WTC11 (cell line): ENCODE measurements at regions not wholly inside any gene's neighbourhood (a gene's known extent, or its start where the extent isn't known, plus 50 kb on each side); places are given as distances from the start of the nearest gene placed in this dataset.

Source experiments
- ATAC-seq: fragments of 200-7000 bp; cut with Tn5 transposase; 2 replicates; pipeline ENCODE4 v1.10.0; 2021; ENCODE audit warnings: mild to moderate bottlenecking, moderate library complexity
- CTCF ChIA-PET: fragments of 300-600 bp; sonication (Branson Sonifier 250); formaldehyde crosslinking; loops from one replicate; lab custom pipeline; 2021; ENCODE audit warnings: antibody characterized with exemption; lab: Charles Lee
- POLR2A ChIA-PET: fragments of 350-600 bp; sonication (Branson Sonifier 250); formaldehyde crosslinking; loops from one replicate; lab custom pipeline; 2021; ENCODE audit warnings: antibody characterized with exemption; lab: Charles Lee
- DNase-seq: peaks from one replicate; pipeline ENCODE4 v3.0.0; 2021; ENCODE audit warnings: low spot score
- H3K27ac Mint-ChIP-seq: 2 replicates; pipeline ENCODE4 v1.8.0; 2021; ENCODE audit warnings: mixed read lengths
- H3K27me3 Mint-ChIP-seq: 2 replicates; pipeline ENCODE4 v1.8.0; 2021; ENCODE audit warnings: low read depth, mild to moderate bottlenecking, moderate library complexity, mixed read lengths
- H3K36me3 Mint-ChIP-seq: 2 replicates; pipeline ENCODE4 v1.8.0; 2021; ENCODE audit warnings: mixed read lengths
- H3K4me1 Mint-ChIP-seq: 2 replicates; pipeline ENCODE4 v1.8.0; 2022; ENCODE audit warnings: mixed read lengths
- H3K4me3 Mint-ChIP-seq: 2 replicates; pipeline ENCODE4 v1.8.0; 2021; ENCODE audit warnings: mild to moderate bottlenecking, moderate library complexity, mixed read lengths
- H3K9me3 Mint-ChIP-seq: 2 replicates; pipeline ENCODE4 v1.8.0; 2021; ENCODE audit warnings: mixed read lengths
- FOXK1 ChIP-seq: sonication (generic); formaldehyde crosslinking; IDR thresholded peaks from 2 replicates; pipeline ENCODE4 v1.8.0; 2022; ENCODE audit warnings: mild to moderate bottlenecking, moderate library complexity, missing genetic modification reagents
- IRF2 ChIP-seq: sonication (generic); formaldehyde crosslinking; IDR thresholded peaks from 2 replicates; pipeline ENCODE4 v1.8.0; 2022; ENCODE audit warnings: low read depth, missing genetic modification reagents, borderline replicate concordance
- JUN ChIP-seq: sonication (generic); formaldehyde crosslinking; IDR thresholded peaks from 2 replicates; pipeline ENCODE4 v1.8.0; 2023; ENCODE audit warnings: mild to moderate bottlenecking, missing genetic modification reagents
- MYBL2 ChIP-seq: sonication (generic); formaldehyde crosslinking; IDR thresholded peaks from 2 replicates; pipeline ENCODE4 v1.8.1; 2023; ENCODE audit warnings: mild to moderate bottlenecking, moderate library complexity, missing genetic modification reagents
- NR2C2 ChIP-seq: sonication (generic); formaldehyde crosslinking; IDR thresholded peaks from 2 replicates; pipeline ENCODE4 v1.8.0; 2022; ENCODE audit warnings: mild to moderate bottlenecking, missing genetic modification reagents
- SMAD4 ChIP-seq: sonication (generic); formaldehyde crosslinking; IDR thresholded peaks from 2 replicates; pipeline ENCODE4 v1.8.0; 2022; ENCODE audit warnings: mild to moderate bottlenecking, missing genetic modification reagents
- TCF7 ChIP-seq: sonication (generic); formaldehyde crosslinking; IDR thresholded peaks from 2 replicates; pipeline ENCODE4 v1.8.0; 2022; ENCODE audit warnings: mild to moderate bottlenecking, low read depth, missing genetic modification reagents, moderate library complexity
- ZNF138 ChIP-seq: sonication (generic); formaldehyde crosslinking; conservative IDR thresholded peaks from 2 replicates; pipeline ENCODE4 v1.8.1; 2022; ENCODE audit warnings: mild to moderate bottlenecking, moderate library complexity, missing genetic modification reagents
- ZNF232 ChIP-seq: sonication (generic); formaldehyde crosslinking; IDR thresholded peaks from 2 replicates; pipeline ENCODE4 v1.8.0; 2022; ENCODE audit warnings: mild to moderate bottlenecking, missing genetic modification reagents
- TF ChIP-seq, protein P1 (sequence below): sonication (generic); formaldehyde crosslinking; IDR thresholded peaks from 2 replicates; pipeline ENCODE4 v1.8.1; 2022; ENCODE audit warnings: mild to moderate bottlenecking, moderate library complexity, missing genetic modification reagents
- TF ChIP-seq, protein P2 (sequence below): sonication (generic); formaldehyde crosslinking; IDR thresholded peaks from 2 replicates; pipeline ENCODE4 v1.8.0; 2023; ENCODE audit warnings: missing genetic modification reagents
- TF ChIP-seq, protein P3 (sequence below): sonication (generic); formaldehyde crosslinking; IDR thresholded peaks from 2 replicates; pipeline ENCODE4 v1.8.1; 2023; ENCODE audit warnings: mild to moderate bottlenecking, missing genetic modification reagents, moderate library complexity
- TF ChIP-seq, protein P4 (sequence below): sonication (generic); formaldehyde crosslinking; IDR thresholded peaks from 2 replicates; pipeline ENCODE4 v1.8.0; 2022; ENCODE audit warnings: missing genetic modification reagents
- TF ChIP-seq, protein P5 (sequence below): sonication (generic); formaldehyde crosslinking; conservative IDR thresholded peaks from 2 replicates; pipeline ENCODE4 v1.8.1; 2023; ENCODE audit warnings: mild to moderate bottlenecking, low read depth, missing genetic modification reagents, moderate library complexity
- TF ChIP-seq, protein P6 (sequence below): sonication (generic); formaldehyde crosslinking; IDR thresholded peaks from 2 replicates; pipeline ENCODE4 v1.8.0; 2022; ENCODE audit warnings: mild to moderate bottlenecking, missing genetic modification reagents
- TF ChIP-seq, protein P7 (sequence below): sonication (generic); formaldehyde crosslinking; IDR thresholded peaks from 2 replicates; pipeline ENCODE4 v1.8.0; 2023; ENCODE audit warnings: missing genetic modification reagents, mild to moderate bottlenecking, borderline replicate concordance

DNA sequence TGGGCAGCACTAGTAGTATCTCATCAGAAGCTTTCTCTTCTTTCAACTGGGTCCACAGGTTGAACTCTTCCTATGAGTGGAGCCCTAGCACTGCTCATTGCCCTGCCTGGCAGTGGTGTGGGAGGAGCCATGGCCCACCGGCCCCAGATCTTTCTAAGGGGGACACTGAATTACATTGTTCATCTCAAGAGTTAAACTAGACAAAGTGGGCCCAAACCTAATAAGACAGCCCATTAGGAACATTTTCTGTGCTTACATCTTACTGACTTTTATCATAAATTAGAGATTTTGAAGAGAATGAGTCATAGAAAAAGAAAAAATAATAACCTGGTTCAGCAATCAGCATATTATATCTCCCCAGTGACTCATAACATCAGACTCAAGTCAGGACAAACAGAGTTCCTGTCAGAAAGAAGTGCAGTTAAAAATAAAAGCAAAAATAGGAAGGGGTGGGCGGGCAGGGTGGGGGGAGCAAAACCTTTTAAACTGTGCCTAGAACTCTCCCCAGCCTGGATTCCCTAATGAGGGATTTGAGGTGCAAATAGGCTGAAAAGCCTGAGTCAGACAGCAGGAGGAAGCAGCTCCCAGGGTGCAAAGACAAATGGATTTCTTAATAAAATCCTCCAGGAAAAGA is 161.6 kb upstream of the TRIB2 start:
- peaks cover 20% of the 10 kb centered on the region for H3K9me3 Mint-ChIP-seq
- no peak for TF ChIP-seq TCF7 (CRISPR knock-in tag)
- TF ChIP-seq, protein P1, sequence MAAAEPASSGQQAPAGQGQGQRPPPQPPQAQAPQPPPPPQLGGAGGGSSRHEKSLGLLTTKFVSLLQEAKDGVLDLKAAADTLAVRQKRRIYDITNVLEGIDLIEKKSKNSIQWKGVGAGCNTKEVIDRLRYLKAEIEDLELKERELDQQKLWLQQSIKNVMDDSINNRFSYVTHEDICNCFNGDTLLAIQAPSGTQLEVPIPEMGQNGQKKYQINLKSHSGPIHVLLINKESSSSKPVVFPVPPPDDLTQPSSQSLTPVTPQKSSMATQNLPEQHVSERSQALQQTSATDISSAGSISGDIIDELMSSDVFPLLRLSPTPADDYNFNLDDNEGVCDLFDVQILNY (CRISPR knock-in tag): no peak
- TF ChIP-seq ZNF232: no peak
- TF ChIP-seq, protein P2, sequence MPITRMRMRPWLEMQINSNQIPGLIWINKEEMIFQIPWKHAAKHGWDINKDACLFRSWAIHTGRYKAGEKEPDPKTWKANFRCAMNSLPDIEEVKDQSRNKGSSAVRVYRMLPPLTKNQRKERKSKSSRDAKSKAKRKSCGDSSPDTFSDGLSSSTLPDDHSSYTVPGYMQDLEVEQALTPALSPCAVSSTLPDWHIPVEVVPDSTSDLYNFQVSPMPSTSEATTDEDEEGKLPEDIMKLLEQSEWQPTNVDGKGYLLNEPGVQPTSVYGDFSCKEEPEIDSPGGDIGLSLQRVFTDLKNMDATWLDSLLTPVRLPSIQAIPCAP (CRISPR knock-in tag): no peak
- TF ChIP-seq, protein P3, sequence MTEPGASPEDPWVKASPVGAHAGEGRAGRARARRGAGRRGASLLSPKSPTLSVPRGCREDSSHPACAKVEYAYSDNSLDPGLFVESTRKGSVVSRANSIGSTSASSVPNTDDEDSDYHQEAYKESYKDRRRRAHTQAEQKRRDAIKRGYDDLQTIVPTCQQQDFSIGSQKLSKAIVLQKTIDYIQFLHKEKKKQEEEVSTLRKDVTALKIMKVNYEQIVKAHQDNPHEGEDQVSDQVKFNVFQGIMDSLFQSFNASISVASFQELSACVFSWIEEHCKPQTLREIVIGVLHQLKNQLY (CRISPR knock-in tag): no peak
- TF ChIP-seq, protein P4, sequence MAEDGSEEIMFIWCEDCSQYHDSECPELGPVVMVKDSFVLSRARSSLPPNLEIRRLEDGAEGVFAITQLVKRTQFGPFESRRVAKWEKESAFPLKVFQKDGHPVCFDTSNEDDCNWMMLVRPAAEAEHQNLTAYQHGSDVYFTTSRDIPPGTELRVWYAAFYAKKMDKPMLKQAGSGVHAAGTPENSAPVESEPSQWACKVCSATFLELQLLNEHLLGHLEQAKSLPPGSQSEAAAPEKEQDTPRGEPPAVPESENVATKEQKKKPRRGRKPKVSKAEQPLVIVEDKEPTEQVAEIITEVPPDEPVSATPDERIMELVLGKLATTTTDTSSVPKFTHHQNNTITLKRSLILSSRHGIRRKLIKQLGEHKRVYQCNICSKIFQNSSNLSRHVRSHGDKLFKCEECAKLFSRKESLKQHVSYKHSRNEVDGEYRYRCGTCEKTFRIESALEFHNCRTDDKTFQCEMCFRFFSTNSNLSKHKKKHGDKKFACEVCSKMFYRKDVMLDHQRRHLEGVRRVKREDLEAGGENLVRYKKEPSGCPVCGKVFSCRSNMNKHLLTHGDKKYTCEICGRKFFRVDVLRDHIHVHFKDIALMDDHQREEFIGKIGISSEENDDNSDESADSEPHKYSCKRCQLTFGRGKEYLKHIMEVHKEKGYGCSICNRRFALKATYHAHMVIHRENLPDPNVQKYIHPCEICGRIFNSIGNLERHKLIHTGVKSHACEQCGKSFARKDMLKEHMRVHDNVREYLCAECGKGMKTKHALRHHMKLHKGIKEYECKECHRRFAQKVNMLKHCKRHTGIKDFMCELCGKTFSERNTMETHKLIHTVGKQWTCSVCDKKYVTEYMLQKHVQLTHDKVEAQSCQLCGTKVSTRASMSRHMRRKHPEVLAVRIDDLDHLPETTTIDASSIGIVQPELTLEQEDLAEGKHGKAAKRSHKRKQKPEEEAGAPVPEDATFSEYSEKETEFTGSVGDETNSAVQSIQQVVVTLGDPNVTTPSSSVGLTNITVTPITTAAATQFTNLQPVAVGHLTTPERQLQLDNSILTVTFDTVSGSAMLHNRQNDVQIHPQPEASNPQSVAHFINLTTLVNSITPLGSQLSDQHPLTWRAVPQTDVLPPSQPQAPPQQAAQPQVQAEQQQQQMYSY: no peak
- no peak for TF ChIP-seq FOXK1
- TF ChIP-seq NR2C2 (CRISPR knock-in tag): no peak
- TF ChIP-seq JUN (CRISPR knock-in tag): no peak
- TF ChIP-seq MYBL2 (CRISPR knock-in tag): no peak
- no peak for TF ChIP-seq IRF2 (CRISPR knock-in tag)
- TF ChIP-seq ZNF138: no peak
- TF ChIP-seq, protein P5, sequence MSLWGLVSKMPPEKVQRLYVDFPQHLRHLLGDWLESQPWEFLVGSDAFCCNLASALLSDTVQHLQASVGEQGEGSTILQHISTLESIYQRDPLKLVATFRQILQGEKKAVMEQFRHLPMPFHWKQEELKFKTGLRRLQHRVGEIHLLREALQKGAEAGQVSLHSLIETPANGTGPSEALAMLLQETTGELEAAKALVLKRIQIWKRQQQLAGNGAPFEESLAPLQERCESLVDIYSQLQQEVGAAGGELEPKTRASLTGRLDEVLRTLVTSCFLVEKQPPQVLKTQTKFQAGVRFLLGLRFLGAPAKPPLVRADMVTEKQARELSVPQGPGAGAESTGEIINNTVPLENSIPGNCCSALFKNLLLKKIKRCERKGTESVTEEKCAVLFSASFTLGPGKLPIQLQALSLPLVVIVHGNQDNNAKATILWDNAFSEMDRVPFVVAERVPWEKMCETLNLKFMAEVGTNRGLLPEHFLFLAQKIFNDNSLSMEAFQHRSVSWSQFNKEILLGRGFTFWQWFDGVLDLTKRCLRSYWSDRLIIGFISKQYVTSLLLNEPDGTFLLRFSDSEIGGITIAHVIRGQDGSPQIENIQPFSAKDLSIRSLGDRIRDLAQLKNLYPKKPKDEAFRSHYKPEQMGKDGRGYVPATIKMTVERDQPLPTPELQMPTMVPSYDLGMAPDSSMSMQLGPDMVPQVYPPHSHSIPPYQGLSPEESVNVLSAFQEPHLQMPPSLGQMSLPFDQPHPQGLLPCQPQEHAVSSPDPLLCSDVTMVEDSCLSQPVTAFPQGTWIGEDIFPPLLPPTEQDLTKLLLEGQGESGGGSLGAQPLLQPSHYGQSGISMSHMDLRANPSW (CRISPR knock-in tag): no peak
- TF ChIP-seq, protein P6, sequence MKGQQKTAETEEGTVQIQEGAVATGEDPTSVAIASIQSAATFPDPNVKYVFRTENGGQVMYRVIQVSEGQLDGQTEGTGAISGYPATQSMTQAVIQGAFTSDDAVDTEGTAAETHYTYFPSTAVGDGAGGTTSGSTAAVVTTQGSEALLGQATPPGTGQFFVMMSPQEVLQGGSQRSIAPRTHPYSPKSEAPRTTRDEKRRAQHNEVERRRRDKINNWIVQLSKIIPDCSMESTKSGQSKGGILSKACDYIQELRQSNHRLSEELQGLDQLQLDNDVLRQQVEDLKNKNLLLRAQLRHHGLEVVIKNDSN: no peak
- TF ChIP-seq, protein P7, sequence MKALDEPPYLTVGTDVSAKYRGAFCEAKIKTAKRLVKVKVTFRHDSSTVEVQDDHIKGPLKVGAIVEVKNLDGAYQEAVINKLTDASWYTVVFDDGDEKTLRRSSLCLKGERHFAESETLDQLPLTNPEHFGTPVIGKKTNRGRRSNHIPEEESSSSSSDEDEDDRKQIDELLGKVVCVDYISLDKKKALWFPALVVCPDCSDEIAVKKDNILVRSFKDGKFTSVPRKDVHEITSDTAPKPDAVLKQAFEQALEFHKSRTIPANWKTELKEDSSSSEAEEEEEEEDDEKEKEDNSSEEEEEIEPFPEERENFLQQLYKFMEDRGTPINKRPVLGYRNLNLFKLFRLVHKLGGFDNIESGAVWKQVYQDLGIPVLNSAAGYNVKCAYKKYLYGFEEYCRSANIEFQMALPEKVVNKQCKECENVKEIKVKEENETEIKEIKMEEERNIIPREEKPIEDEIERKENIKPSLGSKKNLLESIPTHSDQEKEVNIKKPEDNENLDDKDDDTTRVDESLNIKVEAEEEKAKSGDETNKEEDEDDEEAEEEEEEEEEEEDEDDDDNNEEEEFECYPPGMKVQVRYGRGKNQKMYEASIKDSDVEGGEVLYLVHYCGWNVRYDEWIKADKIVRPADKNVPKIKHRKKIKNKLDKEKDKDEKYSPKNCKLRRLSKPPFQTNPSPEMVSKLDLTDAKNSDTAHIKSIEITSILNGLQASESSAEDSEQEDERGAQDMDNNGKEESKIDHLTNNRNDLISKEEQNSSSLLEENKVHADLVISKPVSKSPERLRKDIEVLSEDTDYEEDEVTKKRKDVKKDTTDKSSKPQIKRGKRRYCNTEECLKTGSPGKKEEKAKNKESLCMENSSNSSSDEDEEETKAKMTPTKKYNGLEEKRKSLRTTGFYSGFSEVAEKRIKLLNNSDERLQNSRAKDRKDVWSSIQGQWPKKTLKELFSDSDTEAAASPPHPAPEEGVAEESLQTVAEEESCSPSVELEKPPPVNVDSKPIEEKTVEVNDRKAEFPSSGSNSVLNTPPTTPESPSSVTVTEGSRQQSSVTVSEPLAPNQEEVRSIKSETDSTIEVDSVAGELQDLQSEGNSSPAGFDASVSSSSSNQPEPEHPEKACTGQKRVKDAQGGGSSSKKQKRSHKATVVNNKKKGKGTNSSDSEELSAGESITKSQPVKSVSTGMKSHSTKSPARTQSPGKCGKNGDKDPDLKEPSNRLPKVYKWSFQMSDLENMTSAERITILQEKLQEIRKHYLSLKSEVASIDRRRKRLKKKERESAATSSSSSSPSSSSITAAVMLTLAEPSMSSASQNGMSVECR (CRISPR knock-in tag): no peak
- no peak for TF ChIP-seq SMAD4 (CRISPR knock-in tag)
- TF ChIP-seq, all 79 proteins: peak for 0
- no peaks in the 10 kb centered on the region; the same call in 1 of the 2 replicates for H3K36me3 Mint-ChIP-seq
- no peak overlapping the region for H3K27ac Mint-ChIP-seq
- peaks cover 20% of the 10 kb centered on the region for H3K4me1 Mint-ChIP-seq
- POLR2A ChIA-PET: no interaction called here
- no peaks in the 10 kb centered on the region for H3K27me3 Mint-ChIP-seq
- DNase-seq (no peak), ATAC-seq (peak; percentile 82)
- no peak overlapping the region for H3K4me3 Mint-ChIP-seq
- CTCF ChIA-PET: interaction anchor here (0.6 to 2.2 kb wide), 4 partner anchors 8 to 163 kb away, joined by 3 to 15 read pairs (median 6); partner anchors contain the start of gene TRIB2
